ENCODE measurements at regions not wholly inside any gene's neighbourhood (a gene's known extent, or its start where the extent isn't known, plus 50 kb on each side); places are given as distances from the start of the nearest gene placed in this dataset.

GRCh38 chr20:52552181-52552872 lies 360.7 kb upstream of the ZFP64 start:
- DNase-seq: no peak

- no peak for DNase-seq
Measured at GRCh38 chr20:52542131-52542530, 350.6 kb upstream of the ZFP64 start.

- DNase-seq: no peak
Measured at GRCh38 chr20:52540509-52540908, 348.9 kb upstream of the ZFP64 start.

- no peak for DNase-seq
Measured at GRCh38 chr20:52539891-52540290, 348.3 kb upstream of the ZFP64 start.

- DNase-seq: no peak
Measured at GRCh38 chr20:52536841-52537400, 345.3 kb upstream of the ZFP64 start.

GRCh38 chr20:52536040-52536439 lies 344.5 kb upstream of the ZFP64 start:
- DNase-seq: no peak

GRCh38 chr20:52534616-52535015 lies 343.0 kb upstream of the ZFP64 start:
- no peak for DNase-seq

- DNase-seq: no peak
Measured at GRCh38 chr20:52533401-52533800, 341.8 kb upstream of the ZFP64 start.

GRCh38 chr20:52532674-52533073 lies 341.1 kb upstream of the ZFP64 start:
- DNase-seq: no peak

- DNase-seq: no peak
Measured at GRCh38 chr20:52530571-52530970, 339.0 kb upstream of the ZFP64 start.

- no peak for DNase-seq
Measured at GRCh38 chr20:52529826-52530225, 338.2 kb upstream of the ZFP64 start.

GRCh38 chr20:52524861-52525260 lies 333.3 kb upstream of the ZFP64 start:
- no peak for DNase-seq

GRCh38 chr20:52518735-52519134 lies 327.2 kb upstream of the ZFP64 start:
- no peak for DNase-seq

- no peak for DNase-seq
Measured at GRCh38 chr20:52515877-52516276, 324.3 kb upstream of the ZFP64 start.

GRCh38 chr20:52500157-52500556 lies 308.6 kb upstream of the ZFP64 start:
- DNase-seq: peak in 1 of 14 donors; percentile 4

- no peak for DNase-seq
Measured at GRCh38 chr20:52497731-52498130, 306.2 kb upstream of the ZFP64 start.

- no peak for DNase-seq
Measured at GRCh38 chr20:52496191-52496590, 304.6 kb upstream of the ZFP64 start.

- no peak for DNase-seq
Measured at GRCh38 chr20:52494244-52494643, 302.7 kb upstream of the ZFP64 start.

GRCh38 chr20:52493171-52493721 lies 301.7 kb upstream of the ZFP64 start:
- DNase-seq: no peak

GRCh38 chr20:52490711-52491430 lies 299.3 kb upstream of the ZFP64 start:
- DNase-seq: no peak

- DNase-seq: no peak
Measured at GRCh38 chr20:52484438-52484837, 292.9 kb upstream of the ZFP64 start.

- no peak for DNase-seq
Measured at GRCh38 chr20:52483382-52483781, 291.8 kb upstream of the ZFP64 start.

GRCh38 chr20:52482044-52482443 lies 290.5 kb upstream of the ZFP64 start:
- no peak for DNase-seq

GRCh38 chr20:52481443-52481842 lies 289.9 kb upstream of the ZFP64 start:
- DNase-seq: no peak
